ENCODE measurements at regions not wholly inside any gene's neighbourhood (a gene's known extent, or its start where the extent isn't known, plus 50 kb on each side); places are given as distances from the start of the nearest gene placed in this dataset.

DNA sequence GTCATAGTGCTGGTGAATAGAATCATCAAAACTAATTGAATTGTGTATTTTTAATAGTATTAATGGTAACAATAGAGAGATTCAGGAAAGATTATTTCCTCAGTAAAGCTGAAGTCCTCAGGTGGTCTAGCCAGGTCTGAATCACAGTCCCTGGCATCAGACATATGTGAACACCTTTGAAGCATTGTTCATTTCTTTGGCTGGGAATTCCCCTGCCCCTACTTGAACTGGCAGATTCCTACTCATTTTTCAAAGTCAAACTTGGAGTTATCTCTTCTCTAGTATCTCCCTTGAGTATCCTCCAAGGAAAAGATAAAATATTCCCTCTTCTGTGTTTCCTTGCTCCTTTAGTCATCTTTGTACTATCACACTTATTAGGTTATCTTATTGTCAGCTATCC lies 759.8 kb downstream of the ADGRL2 start:
- H3K36me3 ChIP-seq (ENCODE audit: insufficient read depth, low read length), result no peaks in the 10 kb centered on the region
- H3K9me3 Mint-ChIP-seq, result peaks cover 3% of the 10 kb centered on the region
- H3K27ac ChIP-seq (ENCODE audit: low read depth in 1 of 2, low read length in 2 of 2), result no peak overlapping the region
- TF ChIP-seq CTCF (IDR thresholded peaks at IDR 0.05), result no peak
- no peak overlapping the region for H3K4me3 Mint-ChIP-seq
- CTCF ChIA-PET, result no interaction called here
- no peaks in the 10 kb centered on the region for H3K4me1 ChIP-seq (ENCODE audit: insufficient read depth, low read length)
- H3K27me3 Mint-ChIP-seq, result no peaks in the 10 kb centered on the region
- no peaks in the 10 kb centered on the region for H3K4me1 Mint-ChIP-seq (ENCODE audit: low read depth)
- H3K27ac Mint-ChIP-seq, result no peak overlapping the region
- DNase-seq, result no peak
- no peak for ATAC-seq (ENCODE audit: poor library complexity)
- no peaks in the 10 kb centered on the region for H3K27me3 ChIP-seq (ENCODE audit: control insufficient read depth in 1 of 2, insufficient read depth in 2 of 2, low read length in 2 of 2)
- POLR2A ChIA-PET, result no interaction called here
- H3K36me3 Mint-ChIP-seq (ENCODE audit: low read depth), result no peaks in the 10 kb centered on the region
- peaks cover 0 to 3% of the 10 kb centered on the region in 2 experiments for H3K9me3 ChIP-seq (ENCODE audit: control insufficient read depth in 1 of 2, insufficient read depth in 1 of 2, low read length in 2 of 2)
- intact Hi-C loops (cut with DNase I, micrococcal nuclease), result no loop called here
- H3K4me3 ChIP-seq (ENCODE audit: low read length), result no peak overlapping the region

DNA sequence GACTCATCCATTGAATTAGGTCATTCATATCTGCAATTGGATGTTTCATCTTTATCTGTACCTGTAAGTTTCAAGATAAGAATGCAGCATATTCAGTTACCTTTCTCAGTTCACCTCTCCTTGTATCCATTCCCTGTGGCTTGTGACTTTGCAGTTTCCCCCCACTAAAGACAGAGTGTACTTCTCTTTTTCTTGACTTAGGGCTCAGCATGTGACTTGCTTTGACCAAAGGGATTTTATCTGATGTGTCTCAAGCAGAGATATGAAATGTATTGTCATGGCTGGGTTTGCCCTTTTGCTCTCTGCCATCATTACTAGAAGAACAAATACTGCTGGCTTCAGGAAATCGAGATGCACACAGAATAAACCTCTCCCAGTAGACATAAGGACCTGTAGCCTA lies 754.8 kb downstream of the ADGRL2 start:
- intact Hi-C loops (cut with DNase I, micrococcal nuclease), result no loop called here
- peaks cover 0 to 3% of the 10 kb centered on the region in 2 experiments for H3K9me3 ChIP-seq (ENCODE audit: control insufficient read depth in 1 of 2, insufficient read depth in 1 of 2, low read length in 2 of 2)
- POLR2A ChIA-PET, result no interaction called here
- ATAC-seq (ENCODE audit: poor library complexity), result no peak
- no peak for DNase-seq
- no peak overlapping the region for H3K27ac ChIP-seq (ENCODE audit: low read depth in 1 of 2, low read length in 2 of 2)
- Mint-ChIP-seq H3K27ac (no peak overlapping the region), H3K9me3 (peaks cover 7% of the 10 kb centered on the region), H3K27me3 (no peaks in the 10 kb centered on the region), H3K4me3 (no peak overlapping the region), H3K4me1 (ENCODE audit: low read depth) (no peaks in the 10 kb centered on the region), H3K36me3 (ENCODE audit: low read depth) (no peaks in the 10 kb centered on the region)
- H3K4me1 ChIP-seq (ENCODE audit: insufficient read depth, low read length), result no peaks in the 10 kb centered on the region
- CTCF ChIA-PET, result no interaction called here
- H3K4me3 ChIP-seq (ENCODE audit: low read length), result no peak overlapping the region
- no peaks in the 10 kb centered on the region for H3K36me3 ChIP-seq (ENCODE audit: insufficient read depth, low read length)
- TF ChIP-seq CTCF (IDR thresholded peaks at IDR 0.05), result no peak
- H3K27me3 ChIP-seq (ENCODE audit: control insufficient read depth in 1 of 2, insufficient read depth in 2 of 2, low read length in 2 of 2), result no peaks in the 10 kb centered on the region

DNA sequence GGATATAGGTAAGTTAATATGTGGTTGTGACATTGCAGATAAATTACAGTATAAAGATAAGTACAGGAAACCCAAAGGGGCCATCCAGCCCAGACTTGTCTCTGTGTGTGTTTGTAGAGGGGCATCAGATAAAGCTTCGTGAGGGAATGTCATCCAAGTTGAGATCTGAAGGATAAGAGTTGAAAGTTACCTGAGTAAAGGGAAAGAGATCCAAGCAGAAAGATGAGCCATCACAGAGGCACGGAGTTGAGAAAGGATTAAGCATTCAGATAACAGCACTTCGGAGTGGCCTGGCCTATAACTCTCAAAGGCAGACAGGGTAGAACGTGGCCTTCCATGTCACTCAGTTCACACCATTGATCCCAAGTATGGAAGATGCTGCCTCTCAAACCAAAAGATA lies 749.1 kb downstream of the ADGRL2 start:
- no peaks in the 10 kb centered on the region for H3K4me1 Mint-ChIP-seq (ENCODE audit: low read depth)
- H3K27ac Mint-ChIP-seq, result no peak overlapping the region
- no peak overlapping the region for H3K4me3 Mint-ChIP-seq
- no peaks in the 10 kb centered on the region for H3K36me3 Mint-ChIP-seq (ENCODE audit: low read depth)
- TF ChIP-seq CTCF (IDR thresholded peaks at IDR 0.05), result no peak
- ChIA-PET POLR2A (no interaction called here), CTCF (no interaction called here)
- Histone ChIP-seq H3K27me3 (ENCODE audit: control insufficient read depth in 1 of 2, insufficient read depth in 2 of 2, low read length in 2 of 2) (no peaks in the 10 kb centered on the region), H3K36me3 (ENCODE audit: insufficient read depth, low read length) (no peaks in the 10 kb centered on the region), H3K4me1 (ENCODE audit: insufficient read depth, low read length) (no peaks in the 10 kb centered on the region), H3K27ac (ENCODE audit: low read depth in 1 of 2, low read length in 2 of 2) (no peak overlapping the region), H3K9me3 (ENCODE audit: control insufficient read depth in 1 of 2, insufficient read depth in 1 of 2, low read length in 2 of 2) (peaks cover 0 to 6% of the 10 kb centered on the region in 2 experiments), H3K4me3 (ENCODE audit: low read length) (no peak overlapping the region)
- H3K27me3 Mint-ChIP-seq, result no peaks in the 10 kb centered on the region
- ATAC-seq (ENCODE audit: poor library complexity), result no peak
- peaks cover 12% of the 10 kb centered on the region for H3K9me3 Mint-ChIP-seq
- DNase-seq, result no peak
- intact Hi-C loops (cut with DNase I, micrococcal nuclease), result no loop called here
